Osteocyte (in vitro differentiated cells): ENCODE measurements at regions not wholly inside any gene's neighbourhood (a gene's known extent, or its start where the extent isn't known, plus 50 kb on each side); places are given as distances from the start of the nearest gene placed in this dataset.
A peak's percentile ranks its signal among the peaks of the same experiment; 100 is the strongest.

Experiments used
- DNase-seq: peaks from one replicate; pipeline ENCODE4 v3.0.0; 2021; ENCODE audit warnings: mixed read lengths; ENCODE audit not compliant: unreplicated experiment; ENCODE audit errors: extremely low spot score
- H3K27ac Mint-ChIP-seq: one replicate; pipeline ENCODE4 v1.8.0; 2021; ENCODE audit warnings: mild to moderate bottlenecking, mixed read lengths; ENCODE audit not compliant: unreplicated experiment
- H3K27me3 Mint-ChIP-seq: one replicate; pipeline ENCODE4 v1.8.0; 2021; ENCODE audit warnings: mixed read lengths; ENCODE audit not compliant: unreplicated experiment
- H3K36me3 Mint-ChIP-seq: one replicate; pipeline ENCODE4 v1.8.0; 2021; ENCODE audit warnings: mixed read lengths; ENCODE audit not compliant: unreplicated experiment
- H3K4me1 Mint-ChIP-seq: one replicate; pipeline ENCODE4 v1.8.0; 2021; ENCODE audit warnings: mixed read lengths; ENCODE audit not compliant: unreplicated experiment
- H3K4me3 Mint-ChIP-seq: one replicate; pipeline ENCODE4 v1.8.0; 2021; ENCODE audit warnings: mild to moderate bottlenecking, moderate library complexity, mixed read lengths; ENCODE audit not compliant: unreplicated experiment
- H3K9me3 Mint-ChIP-seq: one replicate; pipeline ENCODE4 v1.8.0; 2021; ENCODE audit warnings: mixed read lengths; ENCODE audit not compliant: unreplicated experiment
- CTCF ChIP-seq: fragments of 200-600 bp; sonication (generic); IDR thresholded peaks from 2 replicates; pipeline ENCODE4 v1.5.0; 2021; ENCODE audit warnings: antibody characterized with exemption, mild to moderate bottlenecking, moderate library complexity

DNA sequence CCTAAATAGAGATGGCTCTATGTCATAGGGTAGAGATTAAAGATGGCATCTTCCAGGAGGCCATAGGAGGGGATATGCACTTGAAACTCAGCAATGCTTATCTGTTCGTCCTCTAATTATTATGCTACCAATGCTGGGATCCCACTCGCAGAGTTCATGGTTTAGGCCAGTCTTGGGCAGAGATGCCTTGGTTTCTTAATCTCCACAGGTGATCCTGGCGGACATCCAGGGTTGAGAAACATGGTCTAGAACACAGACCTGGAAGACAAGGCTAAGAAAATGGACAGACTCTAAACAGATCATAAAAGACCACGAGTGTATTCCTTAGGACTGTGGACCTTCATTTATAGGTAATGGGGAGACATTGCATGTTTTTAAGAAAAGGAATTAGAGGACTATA lies 70.0 kb upstream of the IRS2 start:
- Mint-ChIP-seq H3K9me3 (no peaks in the 10 kb centered on the region), H3K4me3 (no peak overlapping the region), H3K27me3 (peaks cover 53% of the 10 kb centered on the region), H3K4me1 (no peaks in the 10 kb centered on the region), H3K36me3 (no peaks in the 10 kb centered on the region), H3K27ac (no peak overlapping the region)
- TF ChIP-seq CTCF = no peak
- no peak for DNase-seq

DNA sequence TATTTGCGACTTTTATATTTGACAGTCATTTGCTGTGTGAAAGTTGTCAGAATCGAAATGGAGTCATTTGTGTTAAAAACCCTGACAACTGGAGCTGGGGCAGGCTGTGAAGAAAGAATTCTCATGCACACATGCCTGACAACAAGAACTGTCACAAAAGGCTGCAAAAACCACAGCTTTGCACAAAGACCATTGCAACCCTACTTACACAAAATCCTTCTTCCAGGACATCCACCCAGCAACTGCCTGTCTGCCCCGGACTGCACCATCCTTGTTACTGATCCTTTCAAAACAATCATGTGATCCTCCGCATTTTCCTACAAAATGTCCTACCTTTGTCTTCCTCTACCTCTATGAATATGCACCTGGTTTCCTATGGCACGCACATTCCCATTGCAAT lies 66.8 kb upstream of the IRS2 start:
- Mint-ChIP-seq H3K36me3 (no peaks in the 10 kb centered on the region), H3K27me3 (peaks cover 53% of the 10 kb centered on the region), H3K9me3 (no peaks in the 10 kb centered on the region), H3K4me1 (no peaks in the 10 kb centered on the region), H3K4me3 (no peak overlapping the region), H3K27ac (no peak overlapping the region)
- DNase-seq = no peak
- TF ChIP-seq CTCF = no peak

GRCh38 chr13:109846185-109846584 lies 59.8 kb upstream of the IRS2 start:
- no peak for DNase-seq
- peaks cover 16% of the 10 kb centered on the region for H3K4me1 Mint-ChIP-seq
- H3K27ac Mint-ChIP-seq = no peak overlapping the region
- H3K36me3 Mint-ChIP-seq = peaks cover 2% of the 10 kb centered on the region
- H3K4me3 Mint-ChIP-seq = no peak overlapping the region
- H3K9me3 Mint-ChIP-seq = no peaks in the 10 kb centered on the region
- TF ChIP-seq CTCF = no peak
- peaks cover 23% of the 10 kb centered on the region for H3K27me3 Mint-ChIP-seq

DNA sequence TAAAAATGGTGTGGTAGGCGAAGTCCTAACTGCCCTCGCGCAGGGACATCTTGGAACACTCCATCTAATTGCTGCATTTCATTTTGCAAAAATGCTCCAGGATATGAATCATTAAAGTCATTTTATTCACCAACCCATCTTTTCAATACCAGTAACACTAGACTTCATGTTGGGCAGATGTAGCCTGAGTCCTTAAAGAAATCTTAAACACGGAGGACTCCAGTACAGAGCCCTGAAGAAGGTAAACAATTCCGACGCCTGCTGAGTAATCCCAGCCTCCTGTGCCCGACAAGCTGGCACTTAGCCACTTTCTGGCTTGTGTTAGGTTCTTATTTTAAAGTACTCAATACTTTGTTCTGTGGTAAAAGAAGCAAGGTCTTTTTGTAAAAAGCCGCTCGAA lies 58.0 kb upstream of the IRS2 start:
- Mint-ChIP-seq H3K27me3 (peaks cover 19% of the 10 kb centered on the region), H3K4me3 (no peak overlapping the region), H3K4me1 (peaks cover 27% of the 10 kb centered on the region), H3K27ac (peak overlapping the region; percentile 45), H3K36me3 (peaks cover 2% of the 10 kb centered on the region), H3K9me3 (no peaks in the 10 kb centered on the region)
- no peak for DNase-seq
- no peak for TF ChIP-seq CTCF

DNA sequence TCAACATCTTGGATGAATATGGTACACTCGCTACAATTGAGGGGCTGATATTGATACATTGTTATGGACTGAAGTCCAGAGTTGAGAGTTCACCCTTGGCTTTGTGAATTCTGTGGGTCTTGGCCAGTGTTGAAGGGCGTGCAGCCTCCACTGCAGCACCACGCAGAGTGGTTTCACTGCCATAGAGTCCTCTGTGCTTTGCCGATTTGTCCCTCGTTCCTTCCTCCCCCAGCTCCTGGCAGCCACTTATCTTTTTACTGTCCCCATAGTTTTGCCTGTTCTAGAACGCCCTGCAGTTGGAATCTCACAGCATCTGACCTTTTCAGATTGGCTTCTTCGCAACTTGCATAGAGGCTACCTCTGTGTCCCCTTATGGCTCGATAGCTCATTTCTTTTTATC lies 57.3 kb upstream of the IRS2 start:
- Mint-ChIP-seq H3K9me3 (no peaks in the 10 kb centered on the region), H3K4me1 (peaks cover 27% of the 10 kb centered on the region), H3K27ac (no peak overlapping the region), H3K27me3 (peaks cover 13% of the 10 kb centered on the region), H3K4me3 (no peak overlapping the region), H3K36me3 (peaks cover 2% of the 10 kb centered on the region)
- no peak for TF ChIP-seq CTCF
- no peak for DNase-seq
